ENCODE measurements at regions not wholly inside any gene's neighbourhood (a gene's known extent, or its start where the extent isn't known, plus 50 kb on each side); places are given as distances from the start of the nearest gene placed in this dataset.

GRCh38 chr1:30027247-30027646 lies 696.1 kb downstream of the MATN1 start:
- no peak for DNase-seq (ENCODE audit: extremely low spot score)
- ChIA-PET POLR2A (no interaction called here), CTCF (no interaction called here)
- TF ChIP-seq FOXM1 (IDR thresholded peaks at IDR 0.05; ENCODE audit: borderline replicate concordance) (no peak), PKNOX1 (IDR thresholded peaks at IDR 0.05) (no peak), FOXA1 (IDR thresholded peaks at IDR 0.05) (no peak), NFRKB (IDR thresholded peaks at IDR 0.05) (no peak), CTBP1 (IDR thresholded peaks at IDR 0.05; ENCODE audit: borderline replicate concordance) (no peak), ELF4 (IDR thresholded peaks at IDR 0.05) (no peak), L3MBTL2 (conservative IDR thresholded peaks at IDR 0.05) (no peak), ARNT (IDR thresholded peaks at IDR 0.05) (no peak), FOXK2 (IDR thresholded peaks at IDR 0.05) (no peak), HDGF (IDR thresholded peaks at IDR 0.05; ENCODE audit: borderline replicate concordance) (no peak), ZNF384 (IDR thresholded peaks at IDR 0.05) (no peak), LEF1 (IDR thresholded peaks at IDR 0.05; ENCODE audit: borderline replicate concordance) (no peak), TARDBP (IDR thresholded peaks at IDR 0.05) (no peak), SUZ12 (IDR thresholded peaks at IDR 0.05) (no peak), SP1 (IDR thresholded peaks at IDR 0.05) (no peak)

- DNase-seq (ENCODE audit: extremely low spot score) = no peak
- TF ChIP-seq LEF1 (IDR thresholded peaks at IDR 0.05; ENCODE audit: borderline replicate concordance) = no peak
- TF ChIP-seq NFRKB (IDR thresholded peaks at IDR 0.05) = no peak
- no peak for TF ChIP-seq ZNF384 (IDR thresholded peaks at IDR 0.05)
- TF ChIP-seq PKNOX1 (IDR thresholded peaks at IDR 0.05) = no peak
- no peak for TF ChIP-seq L3MBTL2 (conservative IDR thresholded peaks at IDR 0.05)
- TF ChIP-seq ARNT (IDR thresholded peaks at IDR 0.05) = no peak
- no peak for TF ChIP-seq ELF4 (IDR thresholded peaks at IDR 0.05)
- CTCF ChIA-PET = no interaction called here
- POLR2A ChIA-PET = no interaction called here
Measured at GRCh38 chr1:30024411-30025195, 698.8 kb downstream of the MATN1 start.

GRCh38 chr1:30023339-30024022 lies 699.9 kb downstream of the MATN1 start:
- no peak for DNase-seq (ENCODE audit: extremely low spot score)
- POLR2A ChIA-PET = no interaction called here
- TF ChIP-seq FOXM1 (IDR thresholded peaks at IDR 0.05; ENCODE audit: borderline replicate concordance) (no peak), LEF1 (IDR thresholded peaks at IDR 0.05; ENCODE audit: borderline replicate concordance) (no peak), PKNOX1 (IDR thresholded peaks at IDR 0.05) (no peak), SUZ12 (IDR thresholded peaks at IDR 0.05) (no peak), CTBP1 (IDR thresholded peaks at IDR 0.05; ENCODE audit: borderline replicate concordance) (no peak), L3MBTL2 (conservative IDR thresholded peaks at IDR 0.05) (no peak)
- CTCF ChIA-PET = no interaction called here

GRCh38 chr1:30014031-30014430 lies 709.4 kb downstream of the MATN1 start:
- TF ChIP-seq L3MBTL2 (conservative IDR thresholded peaks at IDR 0.05) (no peak), FOXA1 (IDR thresholded peaks at IDR 0.05) (no peak)
- ChIA-PET CTCF (no interaction called here), POLR2A (no interaction called here)
- DNase-seq (ENCODE audit: extremely low spot score) = no peak

GRCh38 chr1:30012455-30013440 lies 710.6 kb downstream of the MATN1 start:
- POLR2A ChIA-PET = no interaction called here
- TF ChIP-seq LEF1 (IDR thresholded peaks at IDR 0.05; ENCODE audit: borderline replicate concordance) (no peak), FOXA1 (IDR thresholded peaks at IDR 0.05) (no peak), SP1 (IDR thresholded peaks at IDR 0.05) (no peak), CTBP1 (IDR thresholded peaks at IDR 0.05; ENCODE audit: borderline replicate concordance) (no peak), ARNT (IDR thresholded peaks at IDR 0.05) (no peak), ELF4 (IDR thresholded peaks at IDR 0.05) (no peak), PKNOX1 (IDR thresholded peaks at IDR 0.05) (no peak), SUZ12 (IDR thresholded peaks at IDR 0.05) (no peak), NFRKB (IDR thresholded peaks at IDR 0.05) (no peak)
- CTCF ChIA-PET = no interaction called here
- no peak for DNase-seq (ENCODE audit: extremely low spot score)

- ChIA-PET CTCF (no interaction called here), POLR2A (no interaction called here)
- TF ChIP-seq L3MBTL2 (conservative IDR thresholded peaks at IDR 0.05) (no peak), FOXK2 (IDR thresholded peaks at IDR 0.05) (no peak), FOXA1 (IDR thresholded peaks at IDR 0.05) (no peak), TARDBP (IDR thresholded peaks at IDR 0.05) (no peak), HDGF (IDR thresholded peaks at IDR 0.05; ENCODE audit: borderline replicate concordance) (no peak), CTBP1 (IDR thresholded peaks at IDR 0.05; ENCODE audit: borderline replicate concordance) (no peak), NFRKB (IDR thresholded peaks at IDR 0.05) (no peak), FOXM1 (IDR thresholded peaks at IDR 0.05; ENCODE audit: borderline replicate concordance) (no peak), LEF1 (IDR thresholded peaks at IDR 0.05; ENCODE audit: borderline replicate concordance) (no peak), ARNT (IDR thresholded peaks at IDR 0.05) (no peak), SUZ12 (IDR thresholded peaks at IDR 0.05) (no peak), BHLHE40 (IDR thresholded peaks at IDR 0.05; ENCODE audit: borderline replicate concordance) (no peak), SP1 (IDR thresholded peaks at IDR 0.05) (no peak), ELF4 (IDR thresholded peaks at IDR 0.05) (no peak), PKNOX1 (IDR thresholded peaks at IDR 0.05) (no peak)
- no peak for DNase-seq (ENCODE audit: extremely low spot score)
Measured at GRCh38 chr1:30011970-30012369, 711.4 kb downstream of the MATN1 start.
